ENCODE measurements at regions not wholly inside any gene's neighbourhood (a gene's known extent, or its start where the extent isn't known, plus 50 kb on each side); places are given as distances from the start of the nearest gene placed in this dataset.
A peak's percentile ranks its signal among the peaks of the same experiment; 100 is the strongest.

GRCh38 chr5:124043456-124043855, 531.5 kb downstream of the CSNK1G3 start:
- dilution Hi-C loops (cut with MboI; ENCODE audit: extremely low pct_ligation_motif_present, low sequenced_read_pairs), result no loop called here

GRCh38 chr5:124040799-124041198, 528.8 kb downstream of the CSNK1G3 start:
- POLR2A ChIA-PET, result no interaction called here

More at GRCh38 chr5:124043456-124043855, 531.5 kb downstream of the CSNK1G3 start:
- H3K9me3 ChIP-seq (replicated peaks; ENCODE audit: control insufficient read depth, insufficient read depth, low read length), result no peaks in the 10 kb centered on the region
- no peak overlapping the region for H3K9ac ChIP-seq (replicated peaks; ENCODE audit: extremely low read depth, insufficient read depth, low read length)
- ChIA-PET CTCF (interaction anchor here (1.0 to 2.1 kb wide), 3 partner anchors 11 to 372 kb away, joined by 4 to 8 read pairs (median 4); no protein-coding TSS in a partner anchor), POLR2A (no interaction called here)
- no peaks in the 10 kb centered on the region for H4K20me1 ChIP-seq (replicated peaks; ENCODE audit: control insufficient read depth, extremely low read depth, insufficient read depth, low read length)
- no peaks in the 10 kb centered on the region for H3K4me1 ChIP-seq (ENCODE audit: control insufficient read depth, extremely low read depth, insufficient read depth, low read length)
- intact Hi-C loops (cut with micrococcal nuclease), result no loop called here
- no peaks in the 10 kb centered on the region for H3K79me2 ChIP-seq (ENCODE audit: control insufficient read depth, insufficient read depth, low read length)
- no peak overlapping the region for H3K4me3 ChIP-seq (replicated peaks in 1 of 3; ENCODE audit: insufficient read depth in 1 of 3, low read depth in 1 of 3, low read length in 3 of 3)
- DNase-seq (ENCODE audit: low read depth, low spot score) (no peak), FAIRE-seq (no peak)
- H2AFZ ChIP-seq (ENCODE audit: low read depth, low read length), result no peak overlapping the region
- H3K9me1 ChIP-seq (replicated peaks; ENCODE audit: control insufficient read depth, extremely low read depth, insufficient read depth, low read length), result no peaks in the 10 kb centered on the region
- H3K4me2 ChIP-seq (ENCODE audit: insufficient read depth, low read length), result no peak overlapping the region
- H3K27ac ChIP-seq (ENCODE audit: insufficient read depth, low read depth, low read length), result no peak overlapping the region
- no TSS peak for BruUV-seq (replicated peaks)
- H3K36me3 ChIP-seq (ENCODE audit: control insufficient read depth in 2 of 2, extremely low read depth in 1 of 2, insufficient read depth in 2 of 2, low read length in 2 of 2), result no peaks in the 10 kb centered on the region
- no peak for TF ChIP-seq CTCF (IDR thresholded peaks at IDR 0.05; ENCODE audit: extremely low read depth in 1 of 2, insufficient read depth in 1 of 2, low read depth in 1 of 2, low read length in 2 of 2)
- no peaks in the 10 kb centered on the region for H3K27me3 ChIP-seq (ENCODE audit: control insufficient read depth in 2 of 2, insufficient read depth in 2 of 2, low read length in 2 of 2)

More at GRCh38 chr5:124040799-124041198, 528.8 kb downstream of the CSNK1G3 start:
- Histone ChIP-seq H3K27me3 (ENCODE audit: control insufficient read depth in 2 of 2, insufficient read depth in 2 of 2, low read length in 2 of 2) (no peaks in the 10 kb centered on the region), H3K79me2 (ENCODE audit: control insufficient read depth, insufficient read depth, low read length) (no peaks in the 10 kb centered on the region), H3K4me3 (replicated peaks in 1 of 3; ENCODE audit: insufficient read depth in 1 of 3, low read depth in 1 of 3, low read length in 3 of 3) (no peak overlapping the region), H2AFZ (ENCODE audit: low read depth, low read length) (no peak overlapping the region), H3K27ac (ENCODE audit: insufficient read depth, low read depth, low read length) (no peak overlapping the region), H4K20me1 (replicated peaks; ENCODE audit: control insufficient read depth, extremely low read depth, insufficient read depth, low read length) (no peaks in the 10 kb centered on the region), H3K36me3 (ENCODE audit: control insufficient read depth in 2 of 2, extremely low read depth in 1 of 2, insufficient read depth in 2 of 2, low read length in 2 of 2) (no peaks in the 10 kb centered on the region), H3K4me1 (ENCODE audit: control insufficient read depth, extremely low read depth, insufficient read depth, low read length) (no peaks in the 10 kb centered on the region), H3K9me3 (replicated peaks; ENCODE audit: control insufficient read depth, insufficient read depth, low read length) (no peaks in the 10 kb centered on the region), H3K4me2 (ENCODE audit: insufficient read depth, low read length) (peak overlapping the region; percentile 11), H3K9ac (replicated peaks; ENCODE audit: extremely low read depth, insufficient read depth, low read length) (no peak overlapping the region), H3K9me1 (replicated peaks; ENCODE audit: control insufficient read depth, extremely low read depth, insufficient read depth, low read length) (no peaks in the 10 kb centered on the region)
- intact Hi-C loops (cut with micrococcal nuclease) (no loop called here), dilution Hi-C loops (cut with MboI; ENCODE audit: extremely low pct_ligation_motif_present, low sequenced_read_pairs) (no loop called here)
- TF ChIP-seq MYC (IDR thresholded peaks at IDR 0.05; ENCODE audit: low read depth, low read length), result no peak
- peak; percentile 40 for TF ChIP-seq FOS (IDR thresholded peaks at IDR 0.05; ENCODE audit: borderline replicate concordance, insufficient read depth, low read length)
- no peak for TF ChIP-seq JUN (IDR thresholded peaks at IDR 0.05; ENCODE audit: borderline replicate concordance, insufficient read depth, insufficient read length, low read depth)
- no peak for TF ChIP-seq MAX (IDR thresholded peaks at IDR 0.05; ENCODE audit: insufficient read depth, insufficient read length)
- TF ChIP-seq EZH2 (IDR thresholded peaks at IDR 0.05; ENCODE audit: borderline replicate concordance, low read depth, low read length, severe bottlenecking), result no peak
- CTCF ChIA-PET, result interaction anchor here (0.7 to 1.0 kb wide), 4 partner anchors 8 to 370 kb away, joined by 3 to 4 read pairs (median 4); no protein-coding TSS in a partner anchor
- BruUV-seq (replicated peaks), result no TSS peak
- peak; percentile 80 for DNase-seq (ENCODE audit: low read depth, low spot score)
- peak; percentile 81 for FAIRE-seq

All from endothelial cell of umbilical vein (primary cell).